Small intestine (tissue), 7 donors: ENCODE measurements at regions not wholly inside any gene's neighbourhood (a gene's known extent, or its start where the extent isn't known, plus 50 kb on each side); places are given as distances from the start of the nearest gene placed in this dataset.

Source experiments
- DNase-seq, 2 donors: peaks; one replicate each; pipeline versions ENCODE4 v3.0.0 to v3.0.0-alpha.2; 2013
- FAIRE-seq: peaks from 2 replicates; lab custom pipeline; 2012; peaks lifted over from hg19 to GRCh38; lab: Jason Lieb, UNC
- H3K27ac ChIP-seq, 3 donors: one replicate each; pipeline ENCODE4 v1.5.1; 2013; ENCODE audit warnings: low read length in 2 of 3, mild to moderate bottlenecking in 2 of 3, control low read depth in 1 of 3, inconsistent platforms in 1 of 3, low read depth in 1 of 3, moderate library complexity in 1 of 3
- H3K27me3 ChIP-seq, 3 donors: one replicate each; pipeline ENCODE4 v1.6.1; 2013; ENCODE audit warnings: low read length in 3 of 3, inconsistent platforms in 1 of 3; ENCODE audit not compliant: control insufficient read depth in 3 of 3, insufficient read depth in 3 of 3
- H3K36me3 ChIP-seq, 3 donors: one replicate each; pipeline ENCODE4 v1.6.1; 2013; ENCODE audit warnings: low read length in 3 of 3, inconsistent platforms in 1 of 3, low read depth in 1 of 3, mild to moderate bottlenecking in 1 of 3, moderate library complexity in 1 of 3; ENCODE audit not compliant: control insufficient read depth in 3 of 3, insufficient read depth in 2 of 3
- H3K4me1 ChIP-seq, 3 donors: one replicate each; pipeline ENCODE4 v1.6.1; 2013; ENCODE audit warnings: low read length in 2 of 3, inconsistent platforms in 1 of 3, low read depth in 1 of 3, mild to moderate bottlenecking in 1 of 3, moderate library complexity in 1 of 3; ENCODE audit not compliant: control insufficient read depth in 3 of 3, insufficient read depth in 2 of 3
- H3K4me3 ChIP-seq, 3 donors: one replicate each; pipeline ENCODE4 v1.5.1; 2013; ENCODE audit warnings: low read length in 3 of 3, control low read depth in 1 of 3, inconsistent platforms in 1 of 3, low read depth in 1 of 3, mild to moderate bottlenecking in 1 of 3, moderate library complexity in 1 of 3
- H3K9me3 ChIP-seq, 2 donors: one replicate each; pipeline ENCODE4 v1.6.1; 2013; ENCODE audit warnings: low read depth in 1 of 2, low read length in 1 of 2; ENCODE audit not compliant: control insufficient read depth in 2 of 2, insufficient read depth in 1 of 2
- WGBS, 3 donors: extraction: QIAGEN DNeasy Blood & Tissue Kit; methylation state at CpG; one replicate each; pipeline ENCODE4 v1.1.7; 2013; 5-methylcytosine and 5-hydroxymethylcytosine counted together
- donor health status: healthy with polysubstance abuse.
- donor health status: control.
- donor health status: control.
- donor health status: Bipolar disorder and iron deficiency.
- donor health status: healthy.

GRCh38 chr1:95503278-95504030, 269.4 kb downstream of the RWDD3 start:
- Histone ChIP-seq H3K36me3 (no peaks in the 10 kb centered on the region), H3K27me3 (no peaks in the 10 kb centered on the region), H3K9me3 (no peaks in the 10 kb centered on the region), H3K4me1 (no peaks in the 10 kb centered on the region), H3K4me3 (no peak overlapping the region), H3K27ac (no peak overlapping the region)
- 79 to 82% (median 79%) methylated on average over 9 of the region's 9 CpGs for WGBS, 3 donors
- no peak for FAIRE-seq
- no peak for DNase-seq

DNA sequence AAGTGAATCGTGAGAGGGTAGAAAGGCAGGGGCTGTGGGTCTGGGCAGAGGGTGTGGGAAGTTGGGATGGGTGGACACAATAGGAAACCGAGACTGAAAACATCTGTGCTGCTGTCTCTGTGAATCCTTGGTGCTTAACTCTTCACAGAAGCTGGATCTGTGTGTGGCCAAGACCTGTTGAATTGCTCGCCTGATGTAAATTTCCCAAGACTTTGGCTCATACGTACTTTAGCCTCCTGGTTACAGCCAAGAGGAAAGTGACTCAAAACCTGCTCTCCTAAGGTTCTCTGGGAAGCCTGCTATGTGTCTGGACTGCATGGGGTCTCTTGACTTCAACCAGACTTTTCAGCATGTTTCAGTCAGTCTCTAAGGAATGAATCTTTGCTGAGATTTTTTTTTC, 270.3 kb downstream of the RWDD3 start:
- H3K36me3 ChIP-seq = no peaks in the 10 kb centered on the region
- no peaks in the 10 kb centered on the region for H3K9me3 ChIP-seq
- no peaks in the 10 kb centered on the region for H3K27me3 ChIP-seq
- 61 to 77% (median 62%) methylated on average over 4 of the region's 4 CpGs for WGBS, 3 donors
- H3K4me1 ChIP-seq = no peaks in the 10 kb centered on the region
- DNase-seq (no peak), FAIRE-seq (no peak)
- no peak overlapping the region for H3K4me3 ChIP-seq
- H3K27ac ChIP-seq = no peak overlapping the region

DNA sequence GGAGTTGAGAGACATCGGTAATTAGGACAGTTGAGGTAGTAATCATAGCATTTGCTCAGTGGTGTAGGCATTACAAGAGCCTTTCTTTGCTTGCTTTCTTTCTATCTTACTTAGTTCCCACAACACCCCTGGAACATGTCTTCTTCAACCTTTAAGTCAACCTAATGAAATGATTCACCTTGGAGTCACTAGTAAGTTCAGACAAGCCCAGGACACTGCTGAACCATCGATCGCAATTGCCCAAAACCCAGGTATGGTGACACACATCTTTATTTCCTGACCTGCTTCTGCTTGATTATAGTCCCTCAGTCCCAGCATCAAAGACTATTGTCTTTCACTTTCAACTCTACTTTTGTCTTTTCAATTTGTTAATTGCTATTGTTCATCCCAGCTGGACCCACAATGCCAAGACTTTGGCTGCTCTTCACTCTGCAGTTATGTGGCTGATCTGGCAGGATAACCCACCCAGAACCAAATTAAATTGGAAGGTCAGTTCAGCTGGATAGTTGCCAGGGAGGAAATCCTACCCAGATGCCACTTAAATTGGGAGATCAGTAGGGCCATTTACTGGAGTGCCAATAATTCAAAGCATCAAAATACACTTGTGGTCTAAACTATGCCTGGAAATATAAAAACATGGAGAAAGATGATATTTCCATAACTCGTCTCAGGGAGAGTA, 272.9 kb downstream of the RWDD3 start:
- Histone ChIP-seq H3K4me1 (no peaks in the 10 kb centered on the region), H3K27me3 (no peaks in the 10 kb centered on the region), H3K9me3 (no peaks in the 10 kb centered on the region), H3K36me3 (no peaks in the 10 kb centered on the region), H3K27ac (no peak overlapping the region), H3K4me3 (no peak overlapping the region)
- DNase-seq (no peak), FAIRE-seq (no peak)
- 89 to 94% (median 89%) methylated on average over 4 of the region's 4 CpGs for WGBS, 3 donors

GRCh38 chr1:95509989-95510388, 276.0 kb downstream of the RWDD3 start:
- Histone ChIP-seq H3K27ac (no peak overlapping the region), H3K4me1 (no peaks in the 10 kb centered on the region), H3K9me3 (no peaks in the 10 kb centered on the region), H3K36me3 (no peaks in the 10 kb centered on the region), H3K4me3 (no peak overlapping the region), H3K27me3 (no peaks in the 10 kb centered on the region)
- FAIRE-seq (no peak), DNase-seq (no peak)
- 68 to 78% (median 72%) methylated on average over 8 of the region's 8 CpGs for WGBS, 3 donors

GRCh38 chr1:95512925-95513324, 278.9 kb downstream of the RWDD3 start:
- Histone ChIP-seq H3K9me3 (no peaks in the 10 kb centered on the region), H3K27me3 (no peaks in the 10 kb centered on the region), H3K4me1 (no peaks in the 10 kb centered on the region), H3K4me3 (no peak overlapping the region), H3K36me3 (no peaks in the 10 kb centered on the region), H3K27ac (no peak overlapping the region)
- WGBS, 3 donors = 70 to 79% (median 71%) methylated on average over 1 of the region's 1 CpG
- FAIRE-seq (no peak), DNase-seq (no peak)

DNA sequence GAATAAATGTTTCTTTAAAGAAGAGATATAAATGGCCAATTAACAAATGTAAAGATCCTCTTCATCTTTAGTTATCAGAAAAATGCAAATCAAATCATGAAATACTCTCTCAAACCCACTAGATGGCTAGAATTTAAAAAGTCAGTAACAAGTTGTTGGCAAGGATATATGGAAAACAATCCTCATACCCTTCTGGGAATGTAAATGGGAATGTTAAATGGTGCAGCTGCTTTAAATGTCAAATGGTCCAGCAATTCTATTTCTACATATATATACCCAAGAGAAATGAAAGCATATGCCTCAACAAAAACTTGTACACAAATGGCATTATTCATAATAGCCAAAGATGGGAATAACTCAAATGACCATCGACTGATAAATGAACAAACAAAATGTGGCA, 283.5 kb downstream of the RWDD3 start:
- DNase-seq (no peak), FAIRE-seq (no peak)
- Histone ChIP-seq H3K27ac (no peak overlapping the region), H3K4me1 (no peaks in the 10 kb centered on the region), H3K4me3 (no peak overlapping the region), H3K27me3 (no peaks in the 10 kb centered on the region), H3K36me3 (no peaks in the 10 kb centered on the region), H3K9me3 (peaks cover 0 to 3% of the 10 kb centered on the region in 2 donors)
- 65 to 81% (median 72%) methylated on average over 1 of the region's 1 CpG for WGBS, 3 donors

DNA sequence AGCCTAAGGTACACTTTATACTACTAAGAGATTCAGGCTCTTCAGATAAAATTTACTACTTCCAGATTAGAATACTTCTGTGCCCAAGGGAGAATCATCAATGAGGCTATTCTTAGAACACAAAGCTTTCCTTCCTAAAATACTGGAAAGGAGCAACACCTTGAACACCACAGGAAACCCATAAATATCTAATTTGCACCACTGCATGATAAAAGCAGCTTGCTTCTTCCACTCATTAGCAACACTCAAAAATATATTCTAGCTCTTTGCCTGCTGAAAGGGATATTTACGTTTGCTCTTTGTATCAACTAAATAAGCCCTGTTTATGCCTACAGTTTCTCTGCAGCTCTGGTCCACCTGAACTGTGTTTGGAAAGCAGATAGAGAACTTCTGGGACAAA, 284.3 kb downstream of the RWDD3 start:
- FAIRE-seq = no peak
- no peaks in the 10 kb centered on the region for H3K27me3 ChIP-seq
- H3K4me1 ChIP-seq = no peaks in the 10 kb centered on the region
- no peak for DNase-seq
- H3K9me3 ChIP-seq = peaks cover 0 to 3% of the 10 kb centered on the region in 2 donors
- H3K36me3 ChIP-seq = no peaks in the 10 kb centered on the region
- H3K27ac ChIP-seq = no peak overlapping the region
- no peak overlapping the region for H3K4me3 ChIP-seq
- 0 to 18% (median 0%) methylated on average over 1 of the region's 1 CpG for WGBS, 3 donors

GRCh38 chr1:95520390-95520789, 286.4 kb downstream of the RWDD3 start:
- H3K9me3 ChIP-seq = peaks cover 0 to 8% of the 10 kb centered on the region in 2 donors
- WGBS, 3 donors = 29 to 65% (median 38%) methylated on average over 2 of the region's 2 CpGs

More at GRCh38 chr1:95520390-95520789, 286.4 kb downstream of the RWDD3 start:
- Histone ChIP-seq H3K27ac (no peak overlapping the region), H3K4me3 (no peak overlapping the region), H3K36me3 (no peaks in the 10 kb centered on the region), H3K4me1 (no peaks in the 10 kb centered on the region), H3K27me3 (no peaks in the 10 kb centered on the region)
- no peak for FAIRE-seq
- no peak for DNase-seq
